ENCODE measurements at regions not wholly inside any gene's neighbourhood (a gene's known extent, or its start where the extent isn't known, plus 50 kb on each side); places are given as distances from the start of the nearest gene placed in this dataset.

DNA sequence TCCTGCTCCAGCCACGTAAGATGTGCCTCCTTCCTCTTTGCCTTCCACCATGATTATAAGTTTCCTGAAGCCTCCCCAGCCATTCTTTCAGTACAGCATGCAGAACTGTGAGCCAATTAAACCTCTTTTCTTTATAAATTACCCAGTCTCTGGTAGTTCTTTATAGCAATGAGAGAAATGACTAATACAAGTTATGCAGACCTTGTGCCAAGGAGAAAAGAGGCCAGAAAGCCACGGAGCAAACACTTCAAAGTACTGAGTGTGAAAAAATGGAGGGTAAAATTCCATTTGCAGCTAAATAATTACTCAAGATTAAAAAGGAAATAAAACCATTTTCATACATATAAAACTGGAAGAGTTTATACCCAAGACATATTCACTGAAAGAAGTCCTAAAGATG lies 213.6 kb upstream of the LINGO1 start:
- no peak for TF ChIP-seq POLR2A (IDR thresholded peaks at IDR 0.05)
- TF ChIP-seq, protein P1, sequence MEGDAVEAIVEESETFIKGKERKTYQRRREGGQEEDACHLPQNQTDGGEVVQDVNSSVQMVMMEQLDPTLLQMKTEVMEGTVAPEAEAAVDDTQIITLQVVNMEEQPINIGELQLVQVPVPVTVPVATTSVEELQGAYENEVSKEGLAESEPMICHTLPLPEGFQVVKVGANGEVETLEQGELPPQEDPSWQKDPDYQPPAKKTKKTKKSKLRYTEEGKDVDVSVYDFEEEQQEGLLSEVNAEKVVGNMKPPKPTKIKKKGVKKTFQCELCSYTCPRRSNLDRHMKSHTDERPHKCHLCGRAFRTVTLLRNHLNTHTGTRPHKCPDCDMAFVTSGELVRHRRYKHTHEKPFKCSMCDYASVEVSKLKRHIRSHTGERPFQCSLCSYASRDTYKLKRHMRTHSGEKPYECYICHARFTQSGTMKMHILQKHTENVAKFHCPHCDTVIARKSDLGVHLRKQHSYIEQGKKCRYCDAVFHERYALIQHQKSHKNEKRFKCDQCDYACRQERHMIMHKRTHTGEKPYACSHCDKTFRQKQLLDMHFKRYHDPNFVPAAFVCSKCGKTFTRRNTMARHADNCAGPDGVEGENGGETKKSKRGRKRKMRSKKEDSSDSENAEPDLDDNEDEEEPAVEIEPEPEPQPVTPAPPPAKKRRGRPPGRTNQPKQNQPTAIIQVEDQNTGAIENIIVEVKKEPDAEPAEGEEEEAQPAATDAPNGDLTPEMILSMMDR (IDR thresholded peaks at IDR 0.05): no peak

Data from esophagus squamous epithelium (tissue), 4 donors.